ENCODE measurements at regions not wholly inside any gene's neighbourhood (a gene's known extent, or its start where the extent isn't known, plus 50 kb on each side); places are given as distances from the start of the nearest gene placed in this dataset.

DNA sequence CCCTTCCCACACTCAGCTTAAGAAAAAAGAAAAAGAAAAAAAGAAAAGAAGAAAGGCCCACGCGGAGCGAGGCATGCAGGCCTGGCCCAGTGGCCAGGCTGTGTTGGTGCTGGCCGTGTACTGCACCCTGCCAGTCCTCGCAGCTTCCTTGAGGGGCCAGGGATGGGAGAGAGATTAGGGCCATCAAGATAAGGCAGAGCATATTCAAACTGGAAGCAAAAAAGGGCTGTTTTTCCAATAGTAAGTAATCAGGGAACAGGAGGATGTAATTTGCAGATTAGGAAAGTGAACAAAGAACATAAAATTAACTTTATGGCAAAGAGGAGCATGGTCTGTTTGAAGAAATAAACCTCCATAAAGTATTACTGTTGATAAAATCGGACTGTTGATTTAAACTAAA lies 319.6 kb upstream of the CLINT1 start:
- no peak for DNase-seq

- no peak for DNase-seq
These were observed 318.2 kb upstream of the CLINT1 start for GRCh38 chr5:158177146-158177545.

GRCh38 chr5:158175934-158176481 lies 317.1 kb upstream of the CLINT1 start:
- peak; percentile 14 for DNase-seq

DNA sequence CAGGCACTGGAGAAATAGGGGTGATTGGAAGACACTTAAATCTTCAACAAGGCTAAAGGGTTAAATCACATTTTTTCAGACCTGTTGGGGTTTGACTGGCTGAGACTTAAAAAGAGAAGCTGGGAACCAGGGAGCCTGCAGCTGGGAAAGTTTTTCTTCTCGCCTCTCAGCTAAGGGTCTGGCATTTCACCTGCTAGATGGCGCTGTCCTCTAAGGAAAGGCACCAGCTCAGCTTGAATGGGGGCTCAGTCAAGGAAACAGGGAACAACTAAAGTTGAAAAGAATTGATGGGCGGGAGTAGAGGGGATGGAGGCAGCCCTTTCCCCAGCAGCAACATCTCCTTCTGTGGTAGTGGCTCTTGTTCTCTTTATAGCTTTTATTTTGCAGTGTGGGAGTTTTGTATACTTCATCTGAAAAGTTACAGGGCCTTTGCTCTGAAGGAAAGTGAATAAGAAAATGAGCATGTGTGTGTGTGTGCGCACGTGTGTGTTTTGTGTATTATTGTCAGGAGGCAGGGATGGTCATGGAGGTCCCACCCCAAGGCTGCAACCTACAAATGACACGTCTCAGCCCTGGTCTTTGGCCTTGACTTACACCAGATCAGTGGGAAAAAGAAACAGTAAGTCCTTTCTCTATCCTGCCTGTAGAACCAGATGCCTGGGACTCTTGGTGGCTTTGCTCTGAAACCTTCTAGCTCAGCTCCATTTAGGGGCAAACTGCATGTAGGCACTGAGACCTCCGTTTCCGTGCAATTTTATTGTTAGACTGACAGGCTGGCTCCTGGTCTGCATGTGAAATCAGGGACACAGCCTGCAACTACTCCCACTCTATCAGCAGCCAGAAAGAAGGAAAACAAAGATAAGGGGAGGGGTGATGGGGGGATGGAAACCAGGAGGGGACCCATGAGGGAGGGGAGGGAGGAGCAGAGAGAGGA lies 316.2 kb upstream of the CLINT1 start:
- peak; percentile 34 for DNase-seq

GRCh38 chr5:158174026-158174425 lies 315.1 kb upstream of the CLINT1 start:
- no peak for DNase-seq

GRCh38 chr5:158172005-158172404 lies 313.1 kb upstream of the CLINT1 start:
- no peak for DNase-seq

DNA sequence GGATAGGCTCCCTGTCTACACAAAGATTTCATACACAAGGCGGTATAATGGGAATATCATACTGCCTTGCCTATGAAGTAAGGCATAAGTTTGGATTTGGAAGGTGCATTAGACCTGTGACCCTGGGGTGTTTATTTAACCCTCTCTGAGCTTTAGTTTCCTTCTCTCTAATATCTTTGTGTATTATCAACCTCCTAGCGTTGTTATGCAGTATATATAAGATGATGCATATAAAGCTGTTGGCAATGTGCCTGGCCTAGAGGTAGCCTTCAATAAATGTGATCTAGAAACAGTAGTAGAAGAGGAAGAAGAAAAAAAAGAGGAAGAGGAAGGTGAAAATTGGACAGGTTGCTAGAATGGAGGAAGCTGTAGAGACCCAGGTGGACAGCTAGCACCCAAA lies 311.6 kb upstream of the CLINT1 start:
- DNase-seq, result no peak

- no peak for DNase-seq
These were observed 311.1 kb upstream of the CLINT1 start for GRCh38 chr5:158170060-158170459.

DNA sequence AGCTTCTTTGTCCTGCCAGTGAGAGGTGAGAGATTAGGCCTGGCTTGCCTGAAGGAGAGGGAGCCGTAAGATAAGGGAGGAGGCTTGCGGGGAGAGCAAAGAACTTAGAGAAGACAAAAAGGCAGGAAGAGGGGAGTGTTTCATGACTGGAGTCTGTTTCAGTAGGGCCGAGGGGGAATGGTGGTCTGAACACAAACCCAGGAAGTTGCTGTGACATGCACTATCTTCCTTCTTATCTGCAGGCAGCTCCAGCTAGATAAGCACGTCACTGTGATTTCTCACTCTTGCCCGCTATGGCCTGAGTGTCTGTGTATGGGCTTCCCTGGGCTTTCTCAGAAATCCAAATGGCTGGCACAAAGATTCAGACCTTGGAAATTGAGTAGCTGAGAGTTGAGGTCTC lies 307.5 kb upstream of the CLINT1 start:
- DNase-seq, result no peak

GRCh38 chr5:158165647-158166046 lies 306.7 kb upstream of the CLINT1 start:
- no peak for DNase-seq

DNA sequence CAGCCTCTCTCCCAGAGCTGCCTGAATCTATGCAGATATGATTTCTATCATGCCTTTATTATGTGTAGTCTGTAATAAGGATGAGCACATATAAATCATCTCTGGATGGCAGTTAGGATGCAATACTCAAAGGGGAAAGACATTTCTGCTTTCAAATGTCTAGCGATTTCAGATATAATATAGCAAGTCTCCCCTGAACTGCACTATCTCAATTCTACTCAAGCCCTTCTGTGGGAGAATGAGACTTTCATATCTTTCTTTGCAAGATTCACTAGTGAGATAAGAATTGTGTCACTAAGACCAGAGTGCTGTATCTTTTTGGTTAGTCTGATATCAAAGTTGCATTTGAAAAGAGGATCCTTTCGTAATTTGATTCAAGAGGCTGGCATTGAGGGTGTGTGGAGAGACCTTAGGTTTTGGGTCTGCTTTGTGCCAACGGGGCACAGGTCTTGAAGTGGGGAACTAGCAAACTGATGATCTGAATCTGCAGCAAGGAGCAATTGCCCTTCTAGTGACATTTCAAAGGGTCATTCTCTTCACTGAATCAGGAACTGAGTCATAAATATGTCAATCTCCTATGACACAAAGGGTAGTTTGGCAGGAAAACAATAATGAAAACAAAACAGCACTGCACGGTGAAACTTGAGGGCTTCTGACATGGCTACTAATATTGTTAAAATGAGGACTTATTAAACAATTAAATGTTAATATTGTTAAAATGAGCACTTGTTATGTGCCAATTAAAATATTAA lies 305.5 kb upstream of the CLINT1 start:
- no peak for DNase-seq

- no peak for DNase-seq
These were observed 304.7 kb upstream of the CLINT1 start for GRCh38 chr5:158163451-158164295.

GRCh38 chr5:158162479-158163034 lies 303.6 kb upstream of the CLINT1 start:
- no peak for DNase-seq

- DNase-seq, result no peak
These were observed 303.1 kb upstream of the CLINT1 start for GRCh38 chr5:158162026-158162425.

DNA sequence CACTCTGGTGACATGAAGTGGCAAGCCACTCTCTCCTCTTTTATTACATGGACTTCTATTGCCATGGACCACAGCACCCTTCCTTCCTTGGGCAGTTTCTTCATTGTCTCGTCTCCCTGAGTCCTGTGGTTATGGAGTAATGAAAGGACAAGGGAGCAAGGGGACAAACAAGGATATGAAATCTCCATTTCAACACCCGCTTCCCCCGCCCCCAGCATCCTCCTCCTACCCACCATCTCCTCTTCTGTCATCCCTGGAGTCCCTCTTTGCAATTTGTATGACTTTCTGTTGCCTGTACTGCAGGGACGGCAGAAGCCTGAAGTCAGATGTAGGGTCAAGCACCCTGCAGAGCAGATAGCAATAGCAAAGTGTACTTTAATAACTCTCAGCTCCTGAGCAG lies 300.7 kb upstream of the CLINT1 start:
- DNase-seq, result no peak

- DNase-seq, result no peak
These were observed 297.0 kb upstream of the CLINT1 start for GRCh38 chr5:158155811-158156505.

- no peak for DNase-seq
These were observed 296.1 kb upstream of the CLINT1 start for GRCh38 chr5:158155067-158155466.

DNA sequence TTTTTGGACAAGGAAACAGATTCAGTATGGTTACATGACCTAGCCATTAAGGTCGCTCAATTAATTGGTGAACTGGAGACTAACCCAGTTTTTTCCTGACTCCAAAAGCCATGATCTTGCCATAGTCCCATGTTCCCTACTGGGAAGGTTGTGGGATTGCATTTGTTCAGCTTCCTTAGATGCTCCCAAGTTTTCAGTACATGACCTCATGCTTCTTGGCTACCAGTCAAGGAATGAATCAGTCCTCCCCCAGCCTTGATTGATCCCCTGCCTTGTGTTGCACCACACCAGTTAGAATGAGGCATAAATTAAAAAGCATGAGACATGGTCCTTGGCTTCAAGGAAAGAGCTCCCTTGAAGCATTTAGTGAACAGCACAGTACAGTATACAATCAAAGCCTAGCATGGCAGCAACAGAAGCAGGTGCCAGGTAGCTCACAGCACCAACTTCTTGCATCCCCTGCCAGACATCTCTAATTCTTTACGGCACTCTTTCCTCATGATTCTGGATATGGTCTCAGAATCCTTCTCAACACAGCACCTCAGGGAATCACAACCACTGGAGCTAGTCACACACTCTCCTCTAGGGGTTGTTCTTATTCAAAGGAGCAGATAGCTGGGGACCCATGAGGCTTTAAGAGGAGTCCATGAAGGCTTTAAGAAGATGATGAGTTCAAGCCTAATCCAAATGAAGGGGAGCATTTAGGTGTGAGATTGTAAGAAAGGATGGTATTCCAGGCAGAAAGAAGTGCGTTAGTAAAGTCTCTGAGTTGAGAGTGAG lies 295.5 kb upstream of the CLINT1 start:
- DNase-seq, result peak; percentile 15

DNA sequence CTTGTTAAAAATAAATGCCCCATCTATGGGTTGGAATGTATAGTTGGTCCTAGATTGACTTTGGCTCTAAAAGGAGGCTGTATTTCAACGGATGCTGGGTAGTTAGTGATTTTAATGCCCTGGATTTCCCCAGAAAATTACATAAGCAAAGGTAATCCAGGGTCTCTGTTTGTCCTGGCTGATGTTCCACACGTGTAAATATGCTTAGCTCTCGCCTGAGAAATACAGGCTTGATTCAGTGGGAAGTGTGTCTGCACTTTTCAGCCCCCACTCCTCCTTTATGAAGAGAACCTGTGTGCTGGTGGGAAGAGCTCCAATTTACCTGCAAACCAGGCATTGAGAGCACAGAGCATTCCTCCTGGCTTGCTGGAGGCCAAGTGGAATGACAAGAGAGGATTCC lies 294.6 kb upstream of the CLINT1 start:
- DNase-seq, result no peak

DNA sequence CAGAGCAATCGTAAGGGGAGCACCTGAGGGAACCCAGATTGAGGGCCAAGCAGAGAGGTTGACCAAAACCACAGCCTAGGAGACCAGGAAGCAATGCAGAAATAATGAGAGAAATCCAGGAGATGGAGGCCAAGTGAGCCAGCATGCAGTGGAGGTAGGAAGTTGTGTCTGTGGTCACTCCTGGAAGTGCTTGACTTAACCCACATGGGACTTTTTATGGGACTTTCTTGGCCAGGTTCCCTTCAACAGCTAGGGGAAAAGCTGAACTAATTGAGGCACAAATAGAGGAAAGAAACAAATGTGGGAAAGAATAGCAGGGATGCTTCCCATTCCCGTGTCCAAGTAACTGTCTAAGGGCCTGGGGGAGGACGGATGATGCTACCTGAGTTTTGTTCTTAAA lies 293.2 kb upstream of the CLINT1 start:
- no peak for DNase-seq

- no peak for DNase-seq
These were observed 288.3 kb upstream of the CLINT1 start for GRCh38 chr5:158147227-158147626.

Data from T1000 (cell line).